ENCODE measurements at regions not wholly inside any gene's neighbourhood (a gene's known extent, or its start where the extent isn't known, plus 50 kb on each side); places are given as distances from the start of the nearest gene placed in this dataset.

DNA sequence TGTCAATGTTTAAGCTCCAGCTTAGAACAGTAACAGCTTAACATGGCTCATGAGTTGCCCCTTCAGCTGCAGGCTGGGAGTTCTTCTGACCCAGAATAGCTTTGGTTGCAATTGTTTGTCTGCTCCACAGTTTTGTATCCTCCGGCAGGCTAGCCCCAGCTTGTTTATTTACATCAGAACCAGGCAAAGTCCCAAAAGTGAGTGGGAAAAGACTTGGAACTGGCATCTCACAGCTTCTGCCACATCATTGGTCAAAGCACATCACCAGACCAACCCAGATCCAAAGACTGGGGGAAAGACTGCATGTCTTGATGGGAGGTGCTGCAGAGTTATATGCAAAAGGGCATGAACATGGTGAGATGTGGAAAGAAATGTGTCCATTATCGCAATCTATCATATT lies 231.2 kb upstream of the CPEB2 start:
- peaks cover 0 to 6% (median 0%) of the 10 kb centered on the region in 4 donors for H3K4me1 ChIP-seq
- ATAC-seq, result peak; percentile 33 to 66 (median 57)
- TF ChIP-seq CTCF (IDR thresholded peaks at IDR 0.05), result no peak
- TF ChIP-seq POLR2A (IDR thresholded peaks at IDR 0.05), result no peak
- intact Hi-C loops (cut with DNase I), result no loop called here
- 51% methylated on average over 2 of the region's 2 CpGs for WGBS (ENCODE audit: insufficient coverage, low coverage, low lambda C conversion rate, missing lambda C conversion rate)
- no peaks in the 10 kb centered on the region for H3K27me3 ChIP-seq
- H3K9me3 ChIP-seq, result no peaks in the 10 kb centered on the region
- no peak overlapping the region for H3K4me3 ChIP-seq
- H3K36me3 ChIP-seq, result no peaks in the 10 kb centered on the region
- no peak for DNase-seq
- no peak overlapping the region for H3K27ac ChIP-seq

GRCh38 chr4:14771504-14772175 lies 230.6 kb upstream of the CPEB2 start:
- no peak for ATAC-seq
- no peak for DNase-seq
- H3K36me3 ChIP-seq, result no peaks in the 10 kb centered on the region
- H3K27me3 ChIP-seq, result no peaks in the 10 kb centered on the region
- no peaks in the 10 kb centered on the region for H3K9me3 ChIP-seq
- TF ChIP-seq POLR2A (IDR thresholded peaks at IDR 0.05) (no peak), CTCF (IDR thresholded peaks at IDR 0.05) (no peak)
- H3K4me1 ChIP-seq, result peaks cover 0 to 6% (median 0%) of the 10 kb centered on the region in 4 donors
- WGBS (ENCODE audit: insufficient coverage, low coverage, low lambda C conversion rate, missing lambda C conversion rate), result 57% methylated on average over 2 of the region's 2 CpGs
- H3K27ac ChIP-seq, result no peak overlapping the region
- no peak overlapping the region for H3K4me3 ChIP-seq
- intact Hi-C loops (cut with DNase I), result no loop called here

- intact Hi-C loops (cut with DNase I), result no loop called here
- DNase-seq (no peak), ATAC-seq (no peak)
- TF ChIP-seq POLR2A (IDR thresholded peaks at IDR 0.05) (no peak), CTCF (IDR thresholded peaks at IDR 0.05) (no peak)
- 81% methylated on average over 2 of the region's 2 CpGs for WGBS (ENCODE audit: insufficient coverage, low coverage, low lambda C conversion rate, missing lambda C conversion rate)
- Histone ChIP-seq H3K27ac (no peak overlapping the region), H3K4me1 (peaks cover 0 to 6% (median 0%) of the 10 kb centered on the region in 4 donors), H3K4me3 (no peak overlapping the region), H3K9me3 (no peaks in the 10 kb centered on the region), H3K27me3 (no peaks in the 10 kb centered on the region), H3K36me3 (no peaks in the 10 kb centered on the region)
Observed at GRCh38 chr4:14772388-14772787, 229.9 kb upstream of the CPEB2 start.

DNA sequence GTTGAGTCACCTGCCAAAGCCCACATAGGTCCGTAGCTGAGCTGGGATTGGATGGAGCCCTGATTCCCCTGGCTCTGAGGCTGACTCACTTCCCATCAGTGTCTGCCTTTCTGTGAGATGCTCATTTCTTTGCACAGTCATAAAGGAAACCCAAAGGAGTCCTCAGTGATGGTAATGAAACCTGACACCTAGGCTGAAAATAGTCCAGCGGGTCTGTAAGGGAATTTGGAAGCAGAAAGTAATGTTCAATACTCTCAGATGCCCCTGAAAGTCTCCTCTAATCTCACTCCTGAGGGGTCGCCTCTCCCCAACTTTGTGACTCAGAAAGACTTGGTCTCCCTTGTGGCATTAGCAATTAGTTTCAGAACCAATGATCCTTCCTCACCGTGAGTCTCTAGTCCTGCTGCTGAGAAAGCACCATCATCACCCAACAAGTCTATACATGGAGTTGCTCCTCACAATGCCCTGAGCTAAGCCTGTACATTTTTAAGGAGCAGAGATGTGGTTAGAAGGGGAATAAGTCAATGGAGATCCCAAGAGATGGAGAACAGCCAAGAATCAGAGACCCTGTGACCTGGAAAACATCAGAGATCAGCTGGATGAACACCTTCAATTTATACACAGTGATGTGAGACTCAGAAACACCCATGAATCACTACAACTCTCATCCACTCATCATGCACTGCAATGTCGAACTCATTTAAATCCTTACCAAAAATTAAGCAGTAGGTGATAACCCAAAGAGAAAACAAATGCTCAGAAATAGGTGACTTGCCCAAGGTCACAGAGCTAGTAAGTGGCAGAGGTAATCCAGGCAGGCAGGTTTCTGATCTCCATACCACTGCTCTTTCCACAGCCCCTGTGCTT lies 219.0 kb upstream of the CPEB2 start:
- WGBS (ENCODE audit: insufficient coverage, low coverage, low lambda C conversion rate, missing lambda C conversion rate), result 58% methylated on average over 4 of the region's 5 CpGs
- TF ChIP-seq CTCF (IDR thresholded peaks at IDR 0.05), result no peak
- TF ChIP-seq POLR2A (IDR thresholded peaks at IDR 0.05), result no peak
- H3K4me1 ChIP-seq, result no peaks in the 10 kb centered on the region
- H3K27me3 ChIP-seq, result no peaks in the 10 kb centered on the region
- H3K9me3 ChIP-seq, result no peaks in the 10 kb centered on the region
- DNase-seq (no peak), ATAC-seq (no peak)
- intact Hi-C loops (cut with DNase I), result no loop called here
- no peak overlapping the region for H3K27ac ChIP-seq
- no peak overlapping the region for H3K4me3 ChIP-seq
- H3K36me3 ChIP-seq, result no peaks in the 10 kb centered on the region
